Endothelial cell of umbilical vein (primary cell): ENCODE measurements at regions not wholly inside any gene's neighbourhood (a gene's known extent, or its start where the extent isn't known, plus 50 kb on each side); places are given as distances from the start of the nearest gene placed in this dataset.

Source experiments
- BruUV-seq: library from RNA; stranded (reverse); fragments of 400-500 nt; replicated peaks from 2 replicates; lab custom pipeline; 2021; lab: Mats Ljungman, UMichigan
- CTCF ChIA-PET: fragments of 300-600, 350-600 bp; sonication (Branson Sonifier 250); formaldehyde crosslinking; loops from one replicate; lab custom pipeline; 2021; ENCODE audit warnings: antibody characterized with exemption, inconsistent platforms; lab: Charles Lee
- POLR2A ChIA-PET: fragments of 300-600, 350-600 bp; sonication (Branson Sonifier 250); formaldehyde crosslinking; loops from one replicate; lab custom pipeline; 2021; ENCODE audit warnings: antibody characterized with exemption, inconsistent platforms; lab: Charles Lee
- DNase-seq: peaks from one replicate; pipeline ENCODE4 v3.0.0-alpha.2; 2011; ENCODE audit warnings: low read depth, low spot score
- FAIRE-seq: peaks from 2 replicates; lab custom pipeline; 2011; peaks lifted over from hg19 to GRCh38; lab: Jason Lieb, UNC
- H2AFZ ChIP-seq: 2 replicates; pipeline ENCODE4 v1.6.0; 2012; ENCODE audit warnings: low read depth, low read length, control low read depth, inconsistent platforms
- H3K27ac ChIP-seq: 2 replicates; pipeline ENCODE4 v1.5.1; 2011; ENCODE audit warnings: low read depth, mild to moderate bottlenecking, control low read depth, low read length, moderate library complexity; ENCODE audit not compliant: insufficient read depth
- H3K27me3 ChIP-seq, 2 experiments: 2 replicates each; pipeline versions ENCODE4 v1.6.0 to v1.6.1; 2011; ENCODE audit warnings: low read length in 2 of 2, mixed read lengths in 1 of 2; ENCODE audit not compliant: control insufficient read depth in 2 of 2, insufficient read depth in 2 of 2
- H3K36me3 ChIP-seq, 2 experiments: 2 replicates in 1 of 2; 3 replicates in 1 of 2; pipeline ENCODE4 v1.5.1; 2011; ENCODE audit warnings: low read length in 2 of 2, mild to moderate bottlenecking in 1 of 2, moderate library complexity in 1 of 2; ENCODE audit not compliant: control insufficient read depth in 2 of 2, insufficient read depth in 2 of 2; ENCODE audit errors: extremely low read depth in 1 of 2
- H3K4me1 ChIP-seq: 3 replicates; pipeline ENCODE4 v1.5.1; 2011; ENCODE audit warnings: mild to moderate bottlenecking, low read length; ENCODE audit not compliant: control insufficient read depth, insufficient read depth; ENCODE audit errors: extremely low read depth
- H3K4me2 ChIP-seq: 2 replicates; pipeline ENCODE4 v1.6.1; 2011; ENCODE audit warnings: low read length, control low read depth, mixed read lengths; ENCODE audit not compliant: insufficient read depth
- H3K4me3 ChIP-seq, 3 experiments: fragments of 200-600 bp in 1 of 3; sonication (generic), shearing (Covaris generic) in 1 of 3; replicated peaks in 1 of 3; 2 replicates each; pipeline ENCODE4 v1.5.1; 2011 to 2016; ENCODE audit warnings: control low read depth in 3 of 3, low read length in 3 of 3, mild to moderate bottlenecking in 2 of 3, inconsistent platforms in 1 of 3, low read depth in 1 of 3, moderate library complexity in 1 of 3; ENCODE audit not compliant: insufficient read depth in 1 of 3
- H3K79me2 ChIP-seq: 2 replicates; pipeline ENCODE4 v1.6.0; 2012; ENCODE audit warnings: low read length, inconsistent platforms; ENCODE audit not compliant: control insufficient read depth, insufficient read depth
- H3K9ac ChIP-seq: replicated peaks from 2 replicates; pipeline ENCODE3; 2011; ENCODE audit warnings: low read length, control low read depth; ENCODE audit not compliant: insufficient read depth; ENCODE audit errors: extremely low read depth
- H3K9me1 ChIP-seq: replicated peaks from 3 replicates; pipeline ENCODE4 v1.6.0; 2011; ENCODE audit warnings: mild to moderate bottlenecking, low read length; ENCODE audit not compliant: control insufficient read depth, insufficient read depth; ENCODE audit errors: extremely low read depth
- H3K9me3 ChIP-seq: replicated peaks from 2 replicates; pipeline ENCODE4 v1.5.1; 2012; ENCODE audit warnings: low read length, inconsistent platforms; ENCODE audit not compliant: control insufficient read depth, insufficient read depth
- H4K20me1 ChIP-seq: replicated peaks from 2 replicates; pipeline ENCODE3; 2011; ENCODE audit warnings: mild to moderate bottlenecking, low read length; ENCODE audit not compliant: control insufficient read depth, insufficient read depth; ENCODE audit errors: extremely low read depth
- EZH2 ChIP-seq: IDR thresholded peaks from 2 replicates; pipeline ENCODE4 v1.6.1; 2012; ENCODE audit warnings: borderline replicate concordance, low read depth, mild to moderate bottlenecking, moderate library complexity, low read length, inconsistent platforms; ENCODE audit not compliant: severe bottlenecking
- FOS ChIP-seq: IDR thresholded peaks from 2 replicates; pipeline ENCODE4 v1.6.1; 2011; ENCODE audit warnings: mild to moderate bottlenecking, low read length, moderate library complexity, borderline replicate concordance; ENCODE audit not compliant: insufficient read depth
- MYC ChIP-seq: IDR thresholded peaks from one replicate; pipeline ENCODE4 v1.6.1; 2011; ENCODE audit warnings: mild to moderate bottlenecking, low read depth, low read length
- POLR2AphosphoS5 ChIP-seq: IDR thresholded peaks from 2 replicates; pipeline ENCODE4 v1.6.1; 2012; ENCODE audit warnings: low read depth, mild to moderate bottlenecking, control low read depth, low read length, moderate library complexity; ENCODE audit not compliant: insufficient read depth
- dilution Hi-C: fragments of 300-500 bp; cut with MboI; formaldehyde crosslinking; loops from one replicate; pipeline ENCODE4 v1.15.0; 2019; ENCODE audit warnings: low sequenced_read_pairs; ENCODE audit not compliant: extremely low pct_ligation_motif_present
- intact Hi-C: fragments of 100-400 bp; cut with micrococcal nuclease; formaldehyde crosslinking; loops from one replicate; pipeline ENCODE4 v1.10.0; 2022
- TF ChIP-seq, protein P1 (sequence below), 2 donors: IDR thresholded peaks; 1 replicate in 1 of 2; 2 replicates in 1 of 2; pipeline ENCODE4 v1.5.1; 2011; ENCODE audit warnings: low read length in 2 of 2, mild to moderate bottlenecking in 2 of 2, moderate library complexity in 2 of 2, control low read depth in 1 of 2, inconsistent platforms in 1 of 2, low read depth in 1 of 2; ENCODE audit not compliant: insufficient read depth in 1 of 2; ENCODE audit errors: extremely low read depth in 1 of 2
- TF ChIP-seq, protein P2 (sequence below): IDR thresholded peaks from 2 replicates; pipeline ENCODE4 v1.6.1; 2011; ENCODE audit not compliant: insufficient read depth, insufficient read length

DNA sequence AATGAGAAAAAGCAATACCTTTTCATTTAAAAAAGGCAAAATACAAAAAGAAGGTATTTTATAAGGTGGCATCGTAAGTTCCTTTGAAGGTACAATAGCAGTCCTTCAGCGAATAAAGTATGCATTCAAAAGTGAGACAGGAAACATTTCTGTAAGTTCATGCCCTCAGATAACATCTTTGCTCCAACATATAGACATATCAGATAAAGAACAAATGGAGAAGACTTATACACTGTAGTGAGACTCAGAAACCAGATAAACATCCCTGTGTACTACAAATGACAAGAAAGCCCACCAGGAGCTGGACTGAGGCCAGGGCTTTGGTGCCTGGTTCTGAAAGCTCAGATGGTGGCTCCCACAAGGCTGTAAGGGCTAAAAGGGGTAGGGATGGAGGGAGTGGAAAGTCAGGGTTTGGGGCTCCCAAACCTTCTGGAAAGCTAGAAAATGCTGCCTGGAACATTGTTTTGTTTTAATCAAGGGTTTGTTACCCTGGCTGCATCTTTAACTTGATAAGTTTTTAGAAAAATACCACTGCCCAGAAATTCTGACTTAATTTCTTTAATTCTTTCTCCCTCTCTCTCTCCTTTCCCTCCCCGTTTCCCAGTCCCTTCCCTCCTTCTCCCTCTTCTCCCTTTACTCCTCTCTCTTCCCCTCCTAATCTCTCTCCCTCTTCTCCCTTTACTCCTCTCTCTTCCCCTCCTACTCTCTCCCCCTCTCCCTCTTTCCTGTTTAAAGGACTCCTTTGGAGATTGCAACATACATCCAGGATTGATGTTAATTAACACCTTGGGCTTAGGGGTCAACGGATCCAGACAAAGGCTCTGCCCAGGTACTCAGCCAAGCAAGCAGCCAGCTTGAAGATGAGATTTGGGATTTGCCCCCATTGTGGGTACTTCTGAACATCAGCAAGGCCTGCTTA, 126.1 kb downstream of the AQP9 start:
- H3K4me2 ChIP-seq = no peak overlapping the region
- no peak overlapping the region for H3K27ac ChIP-seq
- H3K4me3 ChIP-seq = no peak overlapping the region
- H3K9me1 ChIP-seq = no peaks in the 10 kb centered on the region
- dilution Hi-C loops (no loop called here), intact Hi-C loops (no loop called here)
- H3K36me3 ChIP-seq = no peaks in the 10 kb centered on the region
- H3K79me2 ChIP-seq = no peaks in the 10 kb centered on the region
- FAIRE-seq (no peak), DNase-seq (no peak)
- peaks cover 17 to 20% of the 10 kb centered on the region in 2 experiments for H3K27me3 ChIP-seq
- no TSS peak for BruUV-seq
- no peaks in the 10 kb centered on the region for H4K20me1 ChIP-seq
- H3K9ac ChIP-seq = no peak overlapping the region
- H3K9me3 ChIP-seq = no peaks in the 10 kb centered on the region
- ChIA-PET POLR2A (no interaction called here), CTCF (no interaction called here)
- no peaks in the 10 kb centered on the region for H3K4me1 ChIP-seq
- no peak overlapping the region for H2AFZ ChIP-seq
- TF ChIP-seq MYC (no peak), POLR2AphosphoS5 (no peak), EZH2 (no peak), FOS (no peak)
- TF ChIP-seq, protein P1, sequence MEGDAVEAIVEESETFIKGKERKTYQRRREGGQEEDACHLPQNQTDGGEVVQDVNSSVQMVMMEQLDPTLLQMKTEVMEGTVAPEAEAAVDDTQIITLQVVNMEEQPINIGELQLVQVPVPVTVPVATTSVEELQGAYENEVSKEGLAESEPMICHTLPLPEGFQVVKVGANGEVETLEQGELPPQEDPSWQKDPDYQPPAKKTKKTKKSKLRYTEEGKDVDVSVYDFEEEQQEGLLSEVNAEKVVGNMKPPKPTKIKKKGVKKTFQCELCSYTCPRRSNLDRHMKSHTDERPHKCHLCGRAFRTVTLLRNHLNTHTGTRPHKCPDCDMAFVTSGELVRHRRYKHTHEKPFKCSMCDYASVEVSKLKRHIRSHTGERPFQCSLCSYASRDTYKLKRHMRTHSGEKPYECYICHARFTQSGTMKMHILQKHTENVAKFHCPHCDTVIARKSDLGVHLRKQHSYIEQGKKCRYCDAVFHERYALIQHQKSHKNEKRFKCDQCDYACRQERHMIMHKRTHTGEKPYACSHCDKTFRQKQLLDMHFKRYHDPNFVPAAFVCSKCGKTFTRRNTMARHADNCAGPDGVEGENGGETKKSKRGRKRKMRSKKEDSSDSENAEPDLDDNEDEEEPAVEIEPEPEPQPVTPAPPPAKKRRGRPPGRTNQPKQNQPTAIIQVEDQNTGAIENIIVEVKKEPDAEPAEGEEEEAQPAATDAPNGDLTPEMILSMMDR (IDR thresholded peaks at IDR 0.05; ENCODE audit: extremely low read depth in 1 of 2, insufficient read depth in 1 of 2, low read depth in 1 of 2, low read length in 2 of 2) = no peak
- TF ChIP-seq, protein P2, sequence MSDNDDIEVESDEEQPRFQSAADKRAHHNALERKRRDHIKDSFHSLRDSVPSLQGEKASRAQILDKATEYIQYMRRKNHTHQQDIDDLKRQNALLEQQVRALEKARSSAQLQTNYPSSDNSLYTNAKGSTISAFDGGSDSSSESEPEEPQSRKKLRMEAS = no peak
